Adrenal gland (tissue), 5 donors: ENCODE measurements at regions not wholly inside any gene's neighbourhood (a gene's known extent, or its start where the extent isn't known, plus 50 kb on each side); places are given as distances from the start of the nearest gene placed in this dataset.

ENCODE experiments used
- POLR2A ChIP-seq, 2 donors: fragments of 450-650 bp; IDR thresholded peaks; one replicate each; pipeline ENCODE4 v1.6.1; 2017; ENCODE audit warnings: antibody characterized with exemption in 2 of 2, mild to moderate bottlenecking in 2 of 2, moderate library complexity in 1 of 2
- TF ChIP-seq, protein P1 (sequence below), 6 experiments: fragments of 450-650 bp in 4 of 6; fragments of 200-600 bp in 2 of 6; sonication (generic) in 1 of 6; IDR thresholded peaks; 1 replicate in 5 of 6; 2 replicates in 1 of 6; pipeline versions ENCODE4 v1.5.1 to v1.8.0; 2016 to 2021; ENCODE audit warnings: antibody characterized with exemption in 6 of 6, mild to moderate bottlenecking in 2 of 6, moderate library complexity in 1 of 6
- donor health status: DM: no; HTN: no; CAD: no.

DNA sequence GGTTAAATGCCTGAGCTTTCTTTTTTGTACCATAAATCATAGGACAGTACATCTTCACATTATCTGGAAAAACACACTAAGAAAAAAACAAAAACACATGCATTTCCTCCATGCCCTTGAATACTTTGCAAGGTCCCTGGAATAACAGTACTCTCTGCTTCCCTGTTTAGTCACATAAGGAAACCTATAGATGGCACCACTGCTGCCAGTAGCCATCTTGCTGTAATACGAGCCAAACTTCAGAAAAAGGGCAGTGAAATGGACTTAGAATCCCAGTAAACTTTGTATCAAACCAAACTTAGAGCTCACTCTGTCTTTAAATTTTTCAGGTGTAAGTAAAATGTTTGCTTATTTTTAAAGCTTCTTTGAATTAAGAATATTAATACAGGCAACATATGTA is 435.5 kb downstream of the KCNJ2 start:
- TF ChIP-seq, protein P1, sequence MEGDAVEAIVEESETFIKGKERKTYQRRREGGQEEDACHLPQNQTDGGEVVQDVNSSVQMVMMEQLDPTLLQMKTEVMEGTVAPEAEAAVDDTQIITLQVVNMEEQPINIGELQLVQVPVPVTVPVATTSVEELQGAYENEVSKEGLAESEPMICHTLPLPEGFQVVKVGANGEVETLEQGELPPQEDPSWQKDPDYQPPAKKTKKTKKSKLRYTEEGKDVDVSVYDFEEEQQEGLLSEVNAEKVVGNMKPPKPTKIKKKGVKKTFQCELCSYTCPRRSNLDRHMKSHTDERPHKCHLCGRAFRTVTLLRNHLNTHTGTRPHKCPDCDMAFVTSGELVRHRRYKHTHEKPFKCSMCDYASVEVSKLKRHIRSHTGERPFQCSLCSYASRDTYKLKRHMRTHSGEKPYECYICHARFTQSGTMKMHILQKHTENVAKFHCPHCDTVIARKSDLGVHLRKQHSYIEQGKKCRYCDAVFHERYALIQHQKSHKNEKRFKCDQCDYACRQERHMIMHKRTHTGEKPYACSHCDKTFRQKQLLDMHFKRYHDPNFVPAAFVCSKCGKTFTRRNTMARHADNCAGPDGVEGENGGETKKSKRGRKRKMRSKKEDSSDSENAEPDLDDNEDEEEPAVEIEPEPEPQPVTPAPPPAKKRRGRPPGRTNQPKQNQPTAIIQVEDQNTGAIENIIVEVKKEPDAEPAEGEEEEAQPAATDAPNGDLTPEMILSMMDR (IDR thresholded peaks at IDR 0.05): no peak
- TF ChIP-seq POLR2A (IDR thresholded peaks at IDR 0.05): no peak
